ENCODE measurements at regions not wholly inside any gene's neighbourhood (a gene's known extent, or its start where the extent isn't known, plus 50 kb on each side); places are given as distances from the start of the nearest gene placed in this dataset.

- Histone ChIP-seq H3K4me3 (no peak overlapping the region), H3K27me3 (no peaks in the 10 kb centered on the region), H3K4me1 (no peaks in the 10 kb centered on the region), H3K36me3 (no peaks in the 10 kb centered on the region), H3K27ac (no peak overlapping the region), H3K9me3 (no peaks in the 10 kb centered on the region)
- DNase-seq (no peak), ATAC-seq (no peak)
- TF ChIP-seq CTCF (IDR thresholded peaks at IDR 0.05): no peak
- intact Hi-C loops (cut with DNase I): no loop called here
These were observed 121.2 kb upstream of the NPVF start for GRCh38 chr7:25349283-25350017.

GRCh38 chr7:25350041-25350440 is 121.8 kb upstream of the NPVF start:
- Histone ChIP-seq H3K4me1 (no peaks in the 10 kb centered on the region), H3K27me3 (no peaks in the 10 kb centered on the region), H3K27ac (no peak overlapping the region), H3K36me3 (no peaks in the 10 kb centered on the region), H3K9me3 (no peaks in the 10 kb centered on the region), H3K4me3 (no peak overlapping the region)
- no peak for DNase-seq
- intact Hi-C loops (cut with DNase I): no loop called here
- TF ChIP-seq CTCF (IDR thresholded peaks at IDR 0.05): no peak
- no peak for ATAC-seq

- no peaks in the 10 kb centered on the region for H3K36me3 ChIP-seq
- no peak overlapping the region for H3K4me3 ChIP-seq
- no peak for TF ChIP-seq CTCF (IDR thresholded peaks at IDR 0.05)
- H3K27ac ChIP-seq: no peak overlapping the region
- no peaks in the 10 kb centered on the region for H3K4me1 ChIP-seq
- intact Hi-C loops (cut with DNase I): no loop called here
- no peak for ATAC-seq
- H3K27me3 ChIP-seq: no peaks in the 10 kb centered on the region
- H3K9me3 ChIP-seq: no peaks in the 10 kb centered on the region
- no peak for DNase-seq
These were observed 123.5 kb upstream of the NPVF start for GRCh38 chr7:25351761-25352160.

- H3K36me3 ChIP-seq: no peaks in the 10 kb centered on the region
- H3K27me3 ChIP-seq: no peaks in the 10 kb centered on the region
- H3K4me3 ChIP-seq: no peak overlapping the region
- ATAC-seq (no peak), DNase-seq (no peak)
- no peak for TF ChIP-seq CTCF (IDR thresholded peaks at IDR 0.05)
- H3K4me1 ChIP-seq: no peaks in the 10 kb centered on the region
- intact Hi-C loops (cut with DNase I): no loop called here
- no peak overlapping the region for H3K27ac ChIP-seq
- no peaks in the 10 kb centered on the region for H3K9me3 ChIP-seq
These were observed 124.9 kb upstream of the NPVF start for GRCh38 chr7:25353196-25353595.

GRCh38 chr7:25353732-25354131 is 125.4 kb upstream of the NPVF start:
- no peaks in the 10 kb centered on the region for H3K4me1 ChIP-seq
- ATAC-seq: no peak
- intact Hi-C loops (cut with DNase I): no loop called here

More at GRCh38 chr7:25353732-25354131, 125.4 kb upstream of the NPVF start:
- no peaks in the 10 kb centered on the region for H3K27me3 ChIP-seq
- no peak for DNase-seq
- TF ChIP-seq CTCF (IDR thresholded peaks at IDR 0.05): no peak
- no peak overlapping the region for H3K4me3 ChIP-seq
- H3K27ac ChIP-seq: no peak overlapping the region
- no peaks in the 10 kb centered on the region for H3K9me3 ChIP-seq
- H3K36me3 ChIP-seq: no peaks in the 10 kb centered on the region

Measured in left lung (tissue), 4 donors.